ENCODE measurements at regions not wholly inside any gene's neighbourhood (a gene's known extent, or its start where the extent isn't known, plus 50 kb on each side); places are given as distances from the start of the nearest gene placed in this dataset.

DNA sequence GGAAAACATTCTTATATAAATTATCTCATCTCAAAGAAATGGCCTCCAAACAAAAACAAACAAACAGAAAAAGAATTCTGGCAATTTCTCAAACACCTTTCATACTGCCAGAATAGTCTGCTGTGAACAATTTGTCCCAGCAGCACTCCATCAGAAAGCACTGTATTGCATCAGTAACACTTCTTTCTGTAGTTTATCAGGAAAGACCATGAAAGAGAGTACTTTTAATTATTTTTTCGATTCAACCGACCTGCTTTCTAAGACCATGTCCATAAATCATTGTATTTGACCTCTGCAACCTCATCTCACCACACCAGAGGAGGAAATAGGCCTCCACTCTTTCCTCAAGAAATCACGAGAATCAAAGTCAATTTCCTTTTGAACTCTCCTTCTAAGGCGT is 1579.9 kb downstream of the MRPL39 start:
- no peaks in the 10 kb centered on the region for H3F3A ChIP-seq (ENCODE audit: insufficient read depth, low read length, poor library complexity, severe bottlenecking)
- H3K9me3 ChIP-seq (ENCODE audit: low read length) = no peaks in the 10 kb centered on the region
- no peaks in the 10 kb centered on the region for H3K9me2 ChIP-seq (ENCODE audit: insufficient read depth, low read length)
- no peak overlapping the region for H3K9ac ChIP-seq (ENCODE audit: low read length)
- TF ChIP-seq, protein P1, sequence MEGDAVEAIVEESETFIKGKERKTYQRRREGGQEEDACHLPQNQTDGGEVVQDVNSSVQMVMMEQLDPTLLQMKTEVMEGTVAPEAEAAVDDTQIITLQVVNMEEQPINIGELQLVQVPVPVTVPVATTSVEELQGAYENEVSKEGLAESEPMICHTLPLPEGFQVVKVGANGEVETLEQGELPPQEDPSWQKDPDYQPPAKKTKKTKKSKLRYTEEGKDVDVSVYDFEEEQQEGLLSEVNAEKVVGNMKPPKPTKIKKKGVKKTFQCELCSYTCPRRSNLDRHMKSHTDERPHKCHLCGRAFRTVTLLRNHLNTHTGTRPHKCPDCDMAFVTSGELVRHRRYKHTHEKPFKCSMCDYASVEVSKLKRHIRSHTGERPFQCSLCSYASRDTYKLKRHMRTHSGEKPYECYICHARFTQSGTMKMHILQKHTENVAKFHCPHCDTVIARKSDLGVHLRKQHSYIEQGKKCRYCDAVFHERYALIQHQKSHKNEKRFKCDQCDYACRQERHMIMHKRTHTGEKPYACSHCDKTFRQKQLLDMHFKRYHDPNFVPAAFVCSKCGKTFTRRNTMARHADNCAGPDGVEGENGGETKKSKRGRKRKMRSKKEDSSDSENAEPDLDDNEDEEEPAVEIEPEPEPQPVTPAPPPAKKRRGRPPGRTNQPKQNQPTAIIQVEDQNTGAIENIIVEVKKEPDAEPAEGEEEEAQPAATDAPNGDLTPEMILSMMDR (IDR thresholded peaks at IDR 0.05; ENCODE audit: poor library complexity, severe bottlenecking) = no peak
- TF ChIP-seq SMC3 (conservative IDR thresholded peaks at IDR 0.05; ENCODE audit: poor library complexity) (no peak), POLR2AphosphoS5 (IDR thresholded peaks at IDR 0.05) (no peak), EP300 (conservative IDR thresholded peaks at IDR 0.05; ENCODE audit: poor library complexity, severe bottlenecking) (no peak), MXI1 (conservative IDR thresholded peaks at IDR 0.05; ENCODE audit: poor library complexity, severe bottlenecking) (no peak), EZH2 (IDR thresholded peaks at IDR 0.05; ENCODE audit: borderline replicate concordance, insufficient read depth, low read length, poor library complexity, severe bottlenecking) (no peak), TAF1 (IDR thresholded peaks at IDR 0.05; ENCODE audit: low read depth) (no peak), RAD21 (conservative IDR thresholded peaks at IDR 0.05) (no peak)
- TF ChIP-seq, protein P2, sequence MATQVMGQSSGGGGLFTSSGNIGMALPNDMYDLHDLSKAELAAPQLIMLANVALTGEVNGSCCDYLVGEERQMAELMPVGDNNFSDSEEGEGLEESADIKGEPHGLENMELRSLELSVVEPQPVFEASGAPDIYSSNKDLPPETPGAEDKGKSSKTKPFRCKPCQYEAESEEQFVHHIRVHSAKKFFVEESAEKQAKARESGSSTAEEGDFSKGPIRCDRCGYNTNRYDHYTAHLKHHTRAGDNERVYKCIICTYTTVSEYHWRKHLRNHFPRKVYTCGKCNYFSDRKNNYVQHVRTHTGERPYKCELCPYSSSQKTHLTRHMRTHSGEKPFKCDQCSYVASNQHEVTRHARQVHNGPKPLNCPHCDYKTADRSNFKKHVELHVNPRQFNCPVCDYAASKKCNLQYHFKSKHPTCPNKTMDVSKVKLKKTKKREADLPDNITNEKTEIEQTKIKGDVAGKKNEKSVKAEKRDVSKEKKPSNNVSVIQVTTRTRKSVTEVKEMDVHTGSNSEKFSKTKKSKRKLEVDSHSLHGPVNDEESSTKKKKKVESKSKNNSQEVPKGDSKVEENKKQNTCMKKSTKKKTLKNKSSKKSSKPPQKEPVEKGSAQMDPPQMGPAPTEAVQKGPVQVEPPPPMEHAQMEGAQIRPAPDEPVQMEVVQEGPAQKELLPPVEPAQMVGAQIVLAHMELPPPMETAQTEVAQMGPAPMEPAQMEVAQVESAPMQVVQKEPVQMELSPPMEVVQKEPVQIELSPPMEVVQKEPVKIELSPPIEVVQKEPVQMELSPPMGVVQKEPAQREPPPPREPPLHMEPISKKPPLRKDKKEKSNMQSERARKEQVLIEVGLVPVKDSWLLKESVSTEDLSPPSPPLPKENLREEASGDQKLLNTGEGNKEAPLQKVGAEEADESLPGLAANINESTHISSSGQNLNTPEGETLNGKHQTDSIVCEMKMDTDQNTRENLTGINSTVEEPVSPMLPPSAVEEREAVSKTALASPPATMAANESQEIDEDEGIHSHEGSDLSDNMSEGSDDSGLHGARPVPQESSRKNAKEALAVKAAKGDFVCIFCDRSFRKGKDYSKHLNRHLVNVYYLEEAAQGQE (IDR thresholded peaks at IDR 0.05; ENCODE audit: borderline replicate concordance) = no peak
- H3K27me3 ChIP-seq (ENCODE audit: insufficient read depth, low read depth, low read length) = no peaks in the 10 kb centered on the region
- no peaks in the 10 kb centered on the region for H4K20me1 ChIP-seq (ENCODE audit: insufficient read depth)
- no peak overlapping the region for H2AFZ ChIP-seq (ENCODE audit: low read depth, low read length)
- no peaks in the 10 kb centered on the region for H3K36me3 ChIP-seq (ENCODE audit: insufficient read depth, low read length)
- no peak overlapping the region for H3K4me3 ChIP-seq (ENCODE audit: low read length)
- H3K4me2 ChIP-seq (ENCODE audit: low read length) = no peak overlapping the region
- no peak overlapping the region for H3K27ac ChIP-seq (ENCODE audit: low read length)
- H3K79me2 ChIP-seq (replicated peaks; ENCODE audit: insufficient read depth, low read length) = no peaks in the 10 kb centered on the region

DNA sequence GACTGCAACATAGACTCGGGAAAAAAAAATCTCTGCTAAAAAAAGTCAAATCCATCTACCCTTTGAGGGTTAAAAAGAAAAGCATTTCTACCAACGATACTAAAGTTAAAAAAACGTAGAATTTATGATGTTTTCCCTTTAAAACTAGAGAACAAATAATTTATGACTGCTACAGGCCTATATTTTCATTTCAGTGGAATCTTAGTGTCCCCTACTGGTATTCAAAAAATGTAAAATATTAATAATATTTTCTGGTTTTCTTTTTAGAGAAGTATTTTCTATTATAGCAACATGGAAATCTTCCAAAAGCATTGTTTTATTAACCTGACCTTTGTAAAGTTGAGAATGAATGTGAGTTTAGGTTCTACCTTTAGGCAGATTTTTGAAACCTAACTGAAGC is 1582.2 kb downstream of the MRPL39 start:
- no peak for TF ChIP-seq POLR2AphosphoS5 (IDR thresholded peaks at IDR 0.05)
- no peak for TF ChIP-seq EP300 (conservative IDR thresholded peaks at IDR 0.05; ENCODE audit: poor library complexity, severe bottlenecking)
- TF ChIP-seq RAD21 (conservative IDR thresholded peaks at IDR 0.05) = no peak
- no peak for TF ChIP-seq EZH2 (IDR thresholded peaks at IDR 0.05; ENCODE audit: borderline replicate concordance, insufficient read depth, low read length, poor library complexity, severe bottlenecking)
- TF ChIP-seq, protein P2 (IDR thresholded peaks at IDR 0.05; ENCODE audit: borderline replicate concordance) = no peak
- no peak for TF ChIP-seq MXI1 (conservative IDR thresholded peaks at IDR 0.05; ENCODE audit: poor library complexity, severe bottlenecking)
- TF ChIP-seq TAF1 (IDR thresholded peaks at IDR 0.05; ENCODE audit: low read depth) = no peak
- TF ChIP-seq SMC3 (conservative IDR thresholded peaks at IDR 0.05; ENCODE audit: poor library complexity) = no peak
- TF ChIP-seq, protein P1 (IDR thresholded peaks at IDR 0.05; ENCODE audit: poor library complexity, severe bottlenecking) = no peak
- H3K79me2 ChIP-seq (replicated peaks; ENCODE audit: insufficient read depth, low read length) = no peaks in the 10 kb centered on the region
- H3F3A ChIP-seq (ENCODE audit: insufficient read depth, low read length, poor library complexity, severe bottlenecking) = no peaks in the 10 kb centered on the region
- H3K9ac ChIP-seq (ENCODE audit: low read length) = no peak overlapping the region
- no peaks in the 10 kb centered on the region for H4K20me1 ChIP-seq (ENCODE audit: insufficient read depth)
- H3K4me3 ChIP-seq (ENCODE audit: low read length) = no peak overlapping the region
- H3K4me2 ChIP-seq (ENCODE audit: low read length) = no peak overlapping the region
- H2AFZ ChIP-seq (ENCODE audit: low read depth, low read length) = no peak overlapping the region
- H3K9me3 ChIP-seq (ENCODE audit: low read length) = peaks cover 2% of the 10 kb centered on the region
- no peaks in the 10 kb centered on the region for H3K27me3 ChIP-seq (ENCODE audit: insufficient read depth, low read depth, low read length)
- no peak overlapping the region for H3K27ac ChIP-seq (ENCODE audit: low read length)
- no peaks in the 10 kb centered on the region for H3K9me2 ChIP-seq (ENCODE audit: insufficient read depth, low read length)
- no peaks in the 10 kb centered on the region for H3K36me3 ChIP-seq (ENCODE audit: insufficient read depth, low read length)

Measured in neural cell (in vitro differentiated cells).